Anterior cingulate cortex (tissue), 58 donors: ENCODE measurements at regions not wholly inside any gene's neighbourhood (a gene's known extent, or its start where the extent isn't known, plus 50 kb on each side); places are given as distances from the start of the nearest gene placed in this dataset.

ENCODE experiments used
- DNase-seq, 58 donors: peaks; one replicate each; lab custom pipeline; 2025; lab: John Stamatoyannopoulos, UW

- DNase-seq = no peak
Measured at GRCh38 chr22:34297536-34298120, 377.4 kb upstream of the LARGE1 start.

DNA sequence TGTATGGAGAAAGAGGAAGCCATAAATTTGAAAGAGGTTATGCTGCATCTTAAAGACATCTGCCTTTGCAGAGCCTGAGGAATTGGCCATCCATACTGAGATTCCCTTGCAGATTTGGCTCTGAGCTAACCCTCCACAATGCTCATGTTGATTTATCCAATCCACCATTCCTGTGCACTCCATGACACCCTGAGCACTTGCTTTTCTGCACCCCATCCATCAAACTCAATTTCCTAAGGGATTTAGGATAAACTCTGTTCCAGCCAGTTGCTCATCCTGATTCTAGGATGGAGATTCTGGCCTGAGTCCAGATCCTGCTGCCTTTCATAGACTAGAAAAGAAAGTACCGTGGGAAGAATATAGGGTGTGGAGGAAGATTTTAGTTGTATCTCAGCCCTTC, 379.2 kb upstream of the LARGE1 start:
- DNase-seq = no peak

DNA sequence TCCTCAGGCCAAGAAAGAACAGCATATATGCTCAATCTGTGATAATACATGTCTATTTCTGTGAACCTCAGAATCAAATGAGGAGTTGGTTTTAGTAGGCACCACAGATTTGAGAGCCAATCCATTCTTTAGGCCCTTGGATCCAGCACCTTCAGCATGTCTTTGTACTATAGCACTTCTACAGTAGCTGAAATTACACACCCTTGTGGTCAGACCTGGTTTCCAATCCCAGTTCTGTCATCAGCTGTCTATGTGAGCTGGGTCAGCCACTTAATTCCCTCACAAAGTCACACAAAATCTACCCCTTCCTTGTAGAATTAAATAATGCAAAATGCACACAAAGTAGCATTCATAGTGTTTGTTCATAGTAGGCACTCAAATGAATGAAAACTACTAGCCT, 381.3 kb upstream of the LARGE1 start:
- no peak for DNase-seq

DNA sequence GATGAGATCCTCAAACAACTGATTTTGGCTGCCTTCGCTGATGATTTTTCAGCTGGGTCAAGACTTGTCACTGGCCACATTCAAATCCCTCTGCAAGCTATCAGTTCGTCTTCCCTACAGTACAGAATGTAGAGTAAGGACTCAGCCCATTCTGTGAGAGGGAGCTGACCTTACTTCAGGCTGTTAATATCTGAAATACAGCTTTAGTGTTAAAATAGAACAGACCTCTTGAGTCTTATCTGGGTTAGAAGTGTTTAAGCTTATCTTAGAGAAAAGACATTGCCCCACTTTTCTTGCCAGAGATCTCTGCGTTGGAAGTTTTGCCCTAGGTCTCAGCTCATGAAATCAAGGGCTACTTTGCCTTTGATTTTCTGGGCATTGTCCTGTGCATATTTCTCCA, 383.4 kb upstream of the LARGE1 start:
- DNase-seq = no peak

GRCh38 chr22:34306361-34306760, 386.1 kb upstream of the LARGE1 start:
- DNase-seq = no peak

DNA sequence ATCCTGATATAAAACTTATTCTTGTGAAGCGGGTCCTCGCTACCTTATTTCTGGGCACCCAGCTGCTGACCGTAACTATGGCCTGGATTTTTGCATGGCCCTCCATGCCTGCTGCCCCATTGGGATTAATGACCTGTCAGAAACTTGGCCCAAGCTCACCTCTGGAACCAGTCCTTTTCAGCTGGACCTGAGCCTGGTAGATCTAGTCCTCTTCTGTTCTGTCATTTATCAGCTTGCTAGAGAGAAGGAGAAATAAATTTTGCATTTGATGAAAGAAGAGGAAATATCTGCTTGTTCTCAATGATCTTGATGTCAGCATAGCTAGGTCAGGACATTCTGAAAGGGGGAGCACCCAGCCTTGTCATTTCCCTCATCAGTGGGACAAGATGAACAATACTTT, 387.8 kb upstream of the LARGE1 start:
- no peak for DNase-seq

DNA sequence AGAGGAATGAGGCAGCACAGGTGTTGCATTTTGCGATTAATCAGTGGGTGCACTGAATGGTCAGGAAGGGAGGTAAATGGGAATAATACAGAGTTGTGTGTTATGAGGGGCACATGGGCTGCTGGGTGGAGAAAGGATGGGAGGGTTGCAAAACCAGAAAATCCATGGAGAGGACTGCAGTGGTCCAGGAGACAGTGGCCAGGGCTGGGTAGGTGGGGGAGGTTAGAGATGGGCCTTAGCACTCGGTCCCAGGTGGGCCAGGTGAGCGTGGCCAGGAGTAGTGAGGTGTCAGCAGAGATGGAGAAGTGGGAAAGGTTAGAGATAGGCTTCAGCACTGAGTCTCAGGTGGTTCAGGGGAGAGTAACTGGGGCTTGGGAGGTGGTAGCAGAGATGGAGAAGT, 399.1 kb upstream of the LARGE1 start:
- no peak for DNase-seq

- DNase-seq = no peak
Measured at GRCh38 chr22:34324763-34325162, 404.5 kb upstream of the LARGE1 start.

GRCh38 chr22:34326901-34327300, 406.6 kb upstream of the LARGE1 start:
- no peak for DNase-seq

DNA sequence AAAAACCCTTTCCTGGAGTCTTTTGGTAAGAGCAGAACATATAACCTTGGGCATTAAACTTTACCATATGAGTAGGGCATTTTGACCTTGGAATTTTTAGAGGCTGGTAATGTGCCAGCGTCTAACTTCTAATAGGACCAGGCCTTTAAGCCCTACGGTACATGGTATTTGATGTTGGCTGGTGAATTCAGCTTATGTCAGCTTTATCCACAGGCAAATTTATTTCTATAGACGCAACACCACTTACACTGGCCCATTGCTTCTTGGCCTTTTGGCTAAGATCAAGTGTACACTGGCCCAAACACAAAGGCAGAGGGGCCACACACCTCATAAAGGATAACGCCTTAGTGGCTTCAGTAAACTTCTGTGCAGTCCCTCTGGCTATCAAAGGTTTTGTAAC, 410.2 kb upstream of the LARGE1 start:
- DNase-seq = no peak

- no peak for DNase-seq
Measured at GRCh38 chr22:34333285-34333684, 413.0 kb upstream of the LARGE1 start.

- DNase-seq = no peak
Measured at GRCh38 chr22:34334893-34335292, 414.6 kb upstream of the LARGE1 start.

- no peak for DNase-seq
Measured at GRCh38 chr22:34344702-34345101, 424.4 kb upstream of the LARGE1 start.

GRCh38 chr22:34354071-34354817, 434.0 kb upstream of the LARGE1 start:
- peak in 12 of 58 donors; percentile 0 to 16 (median 4) for DNase-seq

DNA sequence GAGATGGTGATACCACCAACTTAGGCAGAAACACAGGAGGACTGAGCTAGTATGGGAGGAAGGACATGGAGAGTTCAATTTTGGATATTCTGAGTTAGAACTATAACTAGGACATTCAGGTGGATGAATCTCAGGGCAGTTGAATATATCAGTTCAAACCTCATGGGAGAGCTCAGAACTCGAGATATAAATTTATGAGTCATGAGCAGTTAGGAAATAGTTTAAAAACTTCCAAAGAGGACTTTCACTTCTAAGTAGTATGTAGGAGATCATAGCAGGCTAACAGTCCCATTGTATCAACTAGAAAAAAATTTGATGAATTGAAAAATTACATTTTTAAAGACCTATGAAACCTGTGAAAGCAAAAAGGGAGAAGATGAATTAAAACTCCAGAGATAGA, 436.2 kb upstream of the LARGE1 start:
- DNase-seq = no peak

DNA sequence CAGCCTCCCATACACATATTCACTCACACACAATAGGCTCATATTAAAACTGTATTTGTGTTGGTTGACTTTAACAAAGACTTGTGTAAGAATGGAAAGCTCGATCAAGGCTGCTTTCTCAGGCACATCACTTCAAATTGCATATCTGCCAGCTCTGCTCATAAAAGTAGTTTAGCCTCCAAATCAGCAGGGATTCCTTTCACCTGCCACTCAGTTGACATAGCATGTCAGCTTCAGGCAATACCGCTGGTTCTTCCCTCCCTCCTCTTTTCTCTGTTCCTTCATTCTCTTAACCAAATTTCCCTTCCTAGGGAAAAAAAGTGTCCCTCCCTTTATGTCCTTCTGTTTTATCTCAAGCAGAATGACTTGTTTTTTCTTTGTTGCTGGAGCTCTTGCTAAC, 450.4 kb upstream of the LARGE1 start:
- no peak for DNase-seq

DNA sequence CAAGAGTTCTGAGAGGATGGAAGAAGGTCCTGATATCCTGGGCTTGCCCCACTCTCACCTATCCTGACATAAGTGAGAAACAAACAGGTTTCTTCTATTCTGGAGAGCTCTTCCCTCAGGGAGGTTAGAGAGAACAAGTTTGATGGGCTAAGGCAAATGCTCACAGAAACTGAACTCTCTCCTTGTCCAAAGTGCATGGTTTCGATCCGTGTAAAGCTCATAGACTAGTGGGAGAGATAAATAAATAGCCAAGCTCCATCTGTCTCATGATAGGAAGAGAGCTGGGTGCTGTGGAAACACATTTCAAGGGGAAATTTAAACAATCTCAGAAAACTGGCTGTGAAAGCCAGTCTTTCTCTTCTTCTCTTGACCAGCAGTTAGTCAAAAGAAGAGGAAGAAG, 459.5 kb upstream of the LARGE1 start:
- DNase-seq = no peak

GRCh38 chr22:34380532-34380931, 460.3 kb upstream of the LARGE1 start:
- no peak for DNase-seq

DNA sequence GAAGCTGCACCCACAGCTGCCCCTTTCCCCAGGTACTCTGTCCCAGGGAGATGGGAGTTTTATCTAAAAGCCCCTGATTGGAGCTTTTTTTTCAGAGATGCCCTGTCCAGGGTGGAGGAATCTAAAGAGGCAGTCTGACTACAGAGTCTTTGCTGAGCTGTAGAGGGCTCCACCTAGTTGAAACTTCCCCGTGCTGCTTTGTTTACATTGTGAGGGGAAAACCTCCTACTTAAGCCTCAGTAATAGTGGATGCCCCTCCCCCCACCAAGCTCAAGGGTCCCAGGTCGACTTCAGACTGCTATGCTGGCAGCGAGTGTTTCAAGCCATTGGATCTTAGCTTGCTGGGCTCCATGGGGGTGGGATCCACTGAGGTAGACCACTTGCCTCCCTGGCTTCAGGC, 470.1 kb upstream of the LARGE1 start:
- DNase-seq = no peak

- DNase-seq = no peak
Measured at GRCh38 chr22:34395370-34395769, 475.1 kb upstream of the LARGE1 start.

- no peak for DNase-seq
Measured at GRCh38 chr22:34403667-34404066, 483.4 kb upstream of the LARGE1 start.

- no peak for DNase-seq
Measured at GRCh38 chr22:34410111-34410510, 489.8 kb upstream of the LARGE1 start.
